ENCODE measurements at regions not wholly inside any gene's neighbourhood (a gene's known extent, or its start where the extent isn't known, plus 50 kb on each side); places are given as distances from the start of the nearest gene placed in this dataset. TPM values are rescaled to one million over a fixed set of nuclear protein-coding genes. Genes with fewer than 3 reads are reported as not detected.

DNA sequence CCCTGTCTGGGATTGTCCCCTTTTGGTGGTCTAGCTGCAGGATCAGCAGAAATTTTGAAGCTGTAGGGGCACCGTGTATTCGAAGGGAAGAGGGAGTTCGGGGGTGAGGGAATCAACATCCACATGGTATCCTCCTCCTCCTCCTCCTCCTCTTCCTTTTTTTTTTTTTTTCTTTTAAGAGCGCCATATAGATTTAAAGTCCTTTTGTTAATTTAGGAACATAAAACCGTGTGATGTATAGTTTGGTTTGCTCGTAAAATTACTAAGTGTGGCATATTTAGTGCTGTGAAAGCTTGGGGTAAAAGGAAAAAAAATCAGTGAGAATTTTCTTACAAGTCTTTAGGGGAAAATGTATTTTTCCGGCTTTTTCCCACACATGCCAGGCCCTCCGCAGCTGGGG lies 50.1 kb upstream of the GSE1 start:
- CTCF ChIA-PET, result interaction anchor here (0.7 to 2.8 kb wide), 5 partner anchors 10 to 142 kb away, joined by 3 to 14 read pairs (median 4); no protein-coding TSS in a partner anchor
- Histone ChIP-seq H3K27me3 (ENCODE audit: control insufficient read depth, insufficient read depth, low read length) (no peaks in the 10 kb centered on the region), H3K36me3 (ENCODE audit: control insufficient read depth, insufficient read depth, low read length) (no peaks in the 10 kb centered on the region; the same call in 1 of the 2 replicates), H3K4me3 (ENCODE audit: low read depth, low read length) (no peak overlapping the region)
- DNase-seq (ENCODE audit: low read depth), result no peak
- TF ChIP-seq, protein P1, sequence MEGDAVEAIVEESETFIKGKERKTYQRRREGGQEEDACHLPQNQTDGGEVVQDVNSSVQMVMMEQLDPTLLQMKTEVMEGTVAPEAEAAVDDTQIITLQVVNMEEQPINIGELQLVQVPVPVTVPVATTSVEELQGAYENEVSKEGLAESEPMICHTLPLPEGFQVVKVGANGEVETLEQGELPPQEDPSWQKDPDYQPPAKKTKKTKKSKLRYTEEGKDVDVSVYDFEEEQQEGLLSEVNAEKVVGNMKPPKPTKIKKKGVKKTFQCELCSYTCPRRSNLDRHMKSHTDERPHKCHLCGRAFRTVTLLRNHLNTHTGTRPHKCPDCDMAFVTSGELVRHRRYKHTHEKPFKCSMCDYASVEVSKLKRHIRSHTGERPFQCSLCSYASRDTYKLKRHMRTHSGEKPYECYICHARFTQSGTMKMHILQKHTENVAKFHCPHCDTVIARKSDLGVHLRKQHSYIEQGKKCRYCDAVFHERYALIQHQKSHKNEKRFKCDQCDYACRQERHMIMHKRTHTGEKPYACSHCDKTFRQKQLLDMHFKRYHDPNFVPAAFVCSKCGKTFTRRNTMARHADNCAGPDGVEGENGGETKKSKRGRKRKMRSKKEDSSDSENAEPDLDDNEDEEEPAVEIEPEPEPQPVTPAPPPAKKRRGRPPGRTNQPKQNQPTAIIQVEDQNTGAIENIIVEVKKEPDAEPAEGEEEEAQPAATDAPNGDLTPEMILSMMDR (IDR thresholded peaks at IDR 0.05; ENCODE audit: insufficient read depth, low read depth, low read length), result no peak
- POLR2A ChIA-PET, result no interaction called here

Small RNA genes in the stretch of these regions (small RNA-seq; reads per million reads assigned to genes)
- not detected for gene COX6CP16 (ENCODE audit: insufficient read length, low read depth, low replicate concordance)
- not detected for gene MIR5093 (ENCODE audit: insufficient read length, low read depth, low replicate concordance)

Data from BJ (cell line).